Dermis blood vessel endothelial cell (primary cell): ENCODE measurements at regions not wholly inside any gene's neighbourhood (a gene's known extent, or its start where the extent isn't known, plus 50 kb on each side); places are given as distances from the start of the nearest gene placed in this dataset.
"Not testable (repeated sequence)": the region's sequence is repeated elsewhere in the genome, so short reads cannot be mapped to it uniquely, and the experiment has no call there.

Experiments used
- DNase-seq: peaks from one replicate; pipeline ENCODE4 v3.0.0; 2010

- DNase-seq, result not testable (repeated sequence)
Observed at GRCh38 chr10:64924306-64924705, 1403.1 kb downstream of the REEP3 start.

GRCh38 chr10:64952042-64952441 lies 1430.8 kb downstream of the REEP3 start:
- DNase-seq, result no peak

- no peak for DNase-seq
Observed at GRCh38 chr10:64956441-64956840, 1435.2 kb downstream of the REEP3 start.

GRCh38 chr10:64959116-64959515 lies 1437.9 kb downstream of the REEP3 start:
- no peak for DNase-seq

GRCh38 chr10:64959883-64960282 lies 1438.7 kb downstream of the REEP3 start:
- DNase-seq, result no peak

GRCh38 chr10:64973391-64973790 lies 1452.2 kb downstream of the REEP3 start:
- DNase-seq, result no peak

GRCh38 chr10:64976150-64976549 lies 1454.9 kb downstream of the REEP3 start:
- DNase-seq, result no peak

GRCh38 chr10:64977915-64978314 lies 1456.7 kb downstream of the REEP3 start:
- DNase-seq, result peak; percentile 12

- DNase-seq, result no peak
Observed at GRCh38 chr10:64996886-64997285, 1475.7 kb downstream of the REEP3 start.

GRCh38 chr10:65010845-65011244 lies 1489.6 kb downstream of the REEP3 start:
- no peak for DNase-seq

GRCh38 chr10:65017523-65017922 lies 1496.3 kb downstream of the REEP3 start:
- DNase-seq, result no peak

- no peak for DNase-seq
Observed at GRCh38 chr10:65024886-65025285, 1503.7 kb downstream of the REEP3 start.

- DNase-seq, result no peak
Observed at GRCh38 chr10:65030263-65030662, 1509.1 kb downstream of the REEP3 start.

- no peak for DNase-seq
Observed at GRCh38 chr10:65032867-65033769, 1511.9 kb downstream of the REEP3 start.

- no peak for DNase-seq
Observed at GRCh38 chr10:65033957-65034356, 1512.8 kb downstream of the REEP3 start.

- DNase-seq, result no peak
Observed at GRCh38 chr10:65040796-65041195, 1519.6 kb downstream of the REEP3 start.

GRCh38 chr10:65041307-65041706 lies 1520.1 kb downstream of the REEP3 start:
- DNase-seq, result no peak

- no peak for DNase-seq
Observed at GRCh38 chr10:65042496-65042895, 1521.3 kb downstream of the REEP3 start.

GRCh38 chr10:65046831-65047230 lies 1525.6 kb downstream of the REEP3 start:
- no peak for DNase-seq

GRCh38 chr10:65052111-65052510 lies 1530.9 kb downstream of the REEP3 start:
- DNase-seq, result not testable (repeated sequence)

- DNase-seq, result not testable (repeated sequence)
Observed at GRCh38 chr10:65053397-65053796, 1532.2 kb downstream of the REEP3 start.

GRCh38 chr10:65053831-65054351 lies 1532.7 kb downstream of the REEP3 start:
- not testable (repeated sequence) for DNase-seq

GRCh38 chr10:65054701-65055100 lies 1533.5 kb downstream of the REEP3 start:
- DNase-seq, result not testable (repeated sequence)

GRCh38 chr10:65065278-65065677 lies 1544.1 kb downstream of the REEP3 start:
- no peak for DNase-seq
